GM04504 (cell line): ENCODE measurements at regions not wholly inside any gene's neighbourhood (a gene's known extent, or its start where the extent isn't known, plus 50 kb on each side); places are given as distances from the start of the nearest gene placed in this dataset.
"Not testable (repeated sequence)": the region's sequence is repeated elsewhere in the genome, so short reads cannot be mapped to it uniquely, and the experiment has no call there.

ENCODE experiments used
- DNase-seq: peaks from one replicate; pipeline ENCODE4 v3.0.0-alpha.2; 2012; ENCODE audit warnings: low read depth

DNA sequence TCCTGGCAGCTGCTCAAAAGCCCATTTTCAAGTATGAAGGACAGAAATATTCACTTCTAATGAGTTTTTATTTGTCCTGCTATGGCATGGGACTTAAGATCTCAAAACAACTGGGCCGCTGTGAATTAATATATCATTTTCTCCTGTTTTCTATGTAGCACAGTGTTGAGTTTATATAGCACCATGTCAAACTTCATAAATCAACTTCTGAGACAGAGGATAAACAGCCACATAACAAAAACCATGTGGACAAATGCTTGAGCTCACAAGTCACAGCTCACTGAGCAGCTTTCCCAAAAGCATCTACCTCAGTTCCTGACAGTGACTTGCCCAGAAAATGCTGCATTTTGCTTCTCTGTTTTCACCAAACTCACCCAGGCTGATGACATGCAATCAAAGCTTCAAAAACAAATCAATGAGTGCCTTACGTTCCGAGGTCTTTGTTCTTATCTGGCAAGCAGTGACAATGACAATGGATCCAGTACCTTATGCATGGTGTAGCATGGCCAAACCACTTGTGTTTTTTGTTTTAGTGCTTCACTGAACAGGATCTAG lies 722.6 kb downstream of the LRRIQ3 start:
- no peak for DNase-seq

GRCh38 chr1:73472810-73473209 lies 725.2 kb downstream of the LRRIQ3 start:
- DNase-seq: no peak

DNA sequence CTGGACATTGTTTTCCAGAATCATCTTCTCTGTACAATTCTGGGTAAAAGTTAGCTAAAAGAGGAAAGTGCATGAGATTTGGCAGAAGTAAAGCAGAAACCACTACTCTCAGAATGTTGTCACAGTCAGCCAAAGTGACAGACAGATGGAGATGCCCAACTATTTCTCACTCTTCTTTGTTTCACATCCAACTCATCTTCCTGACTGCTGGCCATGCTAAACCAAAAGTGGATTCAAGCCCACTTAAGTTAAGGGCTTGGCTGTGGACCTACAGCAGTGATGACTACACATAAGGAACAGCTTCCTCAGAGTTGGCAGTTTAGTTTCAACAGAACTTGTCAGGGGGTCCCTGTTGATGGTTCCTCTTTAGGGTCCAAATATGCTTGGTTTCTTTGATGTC lies 730.2 kb downstream of the LRRIQ3 start:
- DNase-seq: no peak

- no peak for DNase-seq
Observed at GRCh38 chr1:73463873-73464272, 734.1 kb downstream of the LRRIQ3 start.

DNA sequence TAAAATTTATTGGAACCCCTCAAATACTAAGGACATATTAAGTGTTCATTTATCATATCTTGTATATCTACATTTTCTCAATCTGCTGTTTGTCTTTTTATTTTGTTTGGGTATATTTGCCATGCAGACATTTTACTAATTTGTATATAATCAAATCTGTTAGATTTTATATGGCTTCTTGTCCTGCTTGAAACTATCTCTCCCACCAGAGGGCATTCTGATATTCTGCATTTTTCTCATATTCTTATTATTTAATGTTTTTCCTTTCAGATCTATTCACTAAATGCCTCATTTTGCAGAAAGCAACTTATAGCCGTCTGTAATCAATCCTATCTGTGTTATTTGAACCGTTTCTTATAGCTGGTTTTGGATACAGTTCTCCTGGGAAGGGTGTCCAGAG lies 745.5 kb downstream of the LRRIQ3 start:
- DNase-seq: no peak

- DNase-seq: not testable (repeated sequence)
Observed at GRCh38 chr1:73450668-73451067, 747.3 kb downstream of the LRRIQ3 start.

DNA sequence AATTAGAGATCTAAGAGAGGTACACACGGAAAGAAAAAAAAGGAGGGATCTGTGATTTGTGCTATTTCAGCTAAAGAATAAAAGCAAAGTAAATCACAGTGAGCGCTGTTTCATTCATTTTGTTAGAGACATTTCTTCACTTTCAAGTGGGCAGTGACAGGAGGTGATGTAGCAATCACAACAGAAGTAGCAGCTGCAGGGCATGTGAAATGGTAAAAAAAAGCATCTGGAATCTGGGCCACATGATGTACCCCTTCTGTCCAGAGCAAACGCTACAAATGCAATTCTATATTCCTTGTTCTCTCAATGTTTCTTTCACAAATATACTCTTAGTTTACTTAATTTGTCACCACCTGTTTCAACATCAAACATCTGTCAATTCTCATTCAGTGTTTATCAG lies 786.5 kb downstream of the LRRIQ3 start:
- no peak for DNase-seq

- DNase-seq: no peak
Observed at GRCh38 chr1:73401666-73402065, 796.3 kb downstream of the LRRIQ3 start.

DNA sequence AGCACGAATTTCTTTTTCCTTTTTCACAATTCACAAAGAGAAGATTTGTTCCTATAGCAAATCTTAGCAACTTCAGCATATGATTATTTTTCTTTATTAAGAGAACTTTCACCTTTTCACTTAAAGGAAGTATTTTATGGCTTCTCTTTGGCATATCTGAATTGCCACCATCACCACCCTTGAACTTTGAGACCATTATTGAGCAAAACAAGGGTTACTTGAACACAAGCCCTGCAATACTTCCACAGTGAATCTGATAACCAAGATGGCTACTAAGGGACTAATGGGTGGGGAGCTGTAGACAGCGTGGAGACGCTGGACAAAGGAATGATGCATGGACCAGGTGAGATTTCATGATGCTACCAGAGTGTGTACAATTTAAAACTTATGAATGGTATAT lies 815.0 kb downstream of the LRRIQ3 start:
- DNase-seq: no peak

- DNase-seq: no peak
Observed at GRCh38 chr1:73366734-73367413, 831.1 kb downstream of the LRRIQ3 start.

GRCh38 chr1:73359001-73359400 lies 839.0 kb downstream of the LRRIQ3 start:
- no peak for DNase-seq

- DNase-seq: no peak
Observed at GRCh38 chr1:73356485-73356884, 841.5 kb downstream of the LRRIQ3 start.

- DNase-seq: no peak
Observed at GRCh38 chr1:73343947-73344346, 854.0 kb downstream of the LRRIQ3 start.

GRCh38 chr1:73333847-73334503 lies 864.0 kb downstream of the LRRIQ3 start:
- no peak for DNase-seq

DNA sequence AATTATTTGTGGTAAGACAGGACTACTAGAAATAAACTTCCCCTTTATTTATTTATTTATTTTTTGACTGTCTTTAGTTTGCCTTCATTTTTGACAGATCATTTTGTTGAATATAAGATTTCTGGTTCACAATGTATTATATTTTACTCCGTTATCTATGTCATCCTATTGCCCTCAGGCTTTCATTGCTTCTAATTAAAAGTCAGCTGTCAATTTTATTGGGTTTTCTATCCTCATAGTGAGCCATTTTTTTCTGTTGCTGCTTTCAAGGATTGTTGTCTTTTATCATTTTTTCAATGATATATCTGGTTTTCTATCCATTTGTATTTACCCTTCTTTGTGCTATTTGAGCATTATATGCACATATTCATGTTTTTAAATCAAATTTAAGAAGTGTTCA lies 866.2 kb downstream of the LRRIQ3 start:
- DNase-seq: no peak

DNA sequence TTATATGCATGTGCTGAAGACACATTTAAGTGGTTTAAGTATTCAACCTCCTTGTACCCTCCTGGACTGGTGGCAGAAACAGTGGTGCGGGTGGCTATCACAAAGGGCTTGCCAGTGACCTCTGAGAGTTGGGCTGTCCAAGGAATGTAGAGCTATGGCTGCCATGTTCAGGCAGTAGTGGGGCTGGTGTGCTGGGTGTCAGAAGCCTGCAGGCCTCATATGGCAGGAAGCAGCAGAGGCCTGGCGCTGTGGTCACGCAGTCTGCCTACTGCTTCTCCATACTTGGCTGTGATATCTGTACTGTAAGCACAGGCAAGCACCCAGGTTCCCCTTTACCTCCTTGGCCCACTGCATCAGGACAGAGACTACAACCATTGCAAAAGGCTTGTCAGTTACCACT lies 870.0 kb downstream of the LRRIQ3 start:
- no peak for DNase-seq

DNA sequence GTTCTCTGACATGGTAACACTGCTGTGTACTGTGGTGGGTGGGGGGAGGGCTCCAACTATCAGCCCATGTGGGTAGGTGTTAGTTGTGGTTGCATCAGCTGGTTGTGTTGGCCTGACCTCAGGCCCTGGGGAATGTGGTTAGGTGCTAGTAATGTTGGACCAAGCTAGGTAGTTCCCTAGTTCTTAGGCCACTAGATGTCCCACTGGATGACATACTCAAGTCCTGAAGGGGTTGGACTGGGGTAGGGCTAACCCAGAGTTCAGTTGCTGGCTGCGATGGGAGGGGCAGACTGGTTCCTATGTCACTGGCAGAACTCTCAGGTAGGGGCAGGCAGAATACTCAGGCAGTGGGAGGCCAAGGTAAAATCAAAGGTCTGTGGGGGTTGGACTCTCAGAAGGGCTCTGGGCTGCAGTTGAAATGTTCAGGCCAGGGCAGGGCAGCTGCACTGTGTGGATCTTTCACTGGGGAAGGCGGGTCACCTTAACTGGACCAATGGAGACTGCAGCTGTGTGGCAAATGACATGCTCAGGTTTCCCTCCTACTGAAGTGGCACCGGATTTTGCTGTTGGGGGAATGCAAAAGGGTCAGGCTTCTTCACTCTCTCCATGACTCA lies 870.7 kb downstream of the LRRIQ3 start:
- no peak for DNase-seq

- DNase-seq: no peak
Observed at GRCh38 chr1:73326663-73327062, 871.3 kb downstream of the LRRIQ3 start.

- DNase-seq: no peak
Observed at GRCh38 chr1:73310797-73311381, 887.1 kb downstream of the LRRIQ3 start.

DNA sequence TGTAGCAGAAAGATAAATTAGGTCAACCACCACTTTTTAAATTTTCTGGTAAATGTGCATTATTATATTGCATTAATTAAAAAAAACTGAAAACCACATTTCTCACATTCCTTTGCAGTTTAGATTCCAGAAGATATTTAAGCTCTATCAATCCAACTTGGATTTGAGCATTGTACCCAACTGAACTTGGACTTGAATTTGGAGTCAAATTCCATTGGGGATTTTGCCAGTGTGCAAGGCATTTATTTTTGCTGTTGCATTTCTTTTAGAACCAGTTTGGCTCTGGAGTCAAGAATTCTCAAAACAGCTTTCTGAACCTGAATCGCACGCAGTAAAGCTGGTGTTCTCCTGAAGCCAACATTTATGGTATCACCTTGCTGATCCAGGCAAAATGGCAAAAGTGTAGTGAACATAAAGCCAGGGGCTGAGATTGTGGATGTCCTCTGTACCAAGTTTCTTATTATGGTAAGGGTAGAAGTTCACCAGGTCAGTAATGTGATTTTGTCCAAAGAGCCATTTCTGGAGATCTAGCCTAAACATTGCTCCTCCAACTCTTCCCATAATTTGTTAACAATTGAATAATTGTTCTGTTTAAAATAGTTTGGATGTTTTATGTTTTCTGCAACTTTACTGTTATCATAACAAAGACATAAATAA lies 890.9 kb downstream of the LRRIQ3 start:
- no peak for DNase-seq

GRCh38 chr1:73273886-73274285 lies 924.1 kb downstream of the LRRIQ3 start:
- DNase-seq: no peak

DNA sequence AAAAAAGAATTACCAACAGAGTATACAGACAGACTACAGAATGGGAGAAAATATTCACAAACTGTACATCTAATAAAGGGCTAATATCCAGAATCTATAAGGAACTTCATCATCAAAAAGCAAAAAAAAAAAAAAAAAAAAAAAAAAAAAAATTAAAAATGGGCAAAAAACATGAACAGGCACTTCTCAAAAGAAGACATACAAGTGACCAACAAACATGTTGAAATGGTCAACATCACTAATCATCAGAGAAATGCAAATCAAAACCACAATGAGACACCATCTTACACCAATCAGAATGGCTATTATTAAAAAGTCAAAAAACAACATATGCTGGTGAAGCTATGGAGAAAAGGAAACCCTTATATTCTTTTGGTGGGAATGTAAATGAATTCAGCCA lies 952.8 kb downstream of the LRRIQ3 start:
- DNase-seq: not testable (repeated sequence)
